NCI-H187 (cell line): ENCODE measurements at regions not wholly inside any gene's neighbourhood (a gene's known extent, or its start where the extent isn't known, plus 50 kb on each side); places are given as distances from the start of the nearest gene placed in this dataset.
"Not testable (repeated sequence)": the region's sequence is repeated elsewhere in the genome, so short reads cannot be mapped to it uniquely, and the experiment has no call there.

Source experiments
- DNase-seq, 2 experiments: peaks; one replicate each; lab custom pipeline; 2025; lab: John Stamatoyannopoulos, UW

DNA sequence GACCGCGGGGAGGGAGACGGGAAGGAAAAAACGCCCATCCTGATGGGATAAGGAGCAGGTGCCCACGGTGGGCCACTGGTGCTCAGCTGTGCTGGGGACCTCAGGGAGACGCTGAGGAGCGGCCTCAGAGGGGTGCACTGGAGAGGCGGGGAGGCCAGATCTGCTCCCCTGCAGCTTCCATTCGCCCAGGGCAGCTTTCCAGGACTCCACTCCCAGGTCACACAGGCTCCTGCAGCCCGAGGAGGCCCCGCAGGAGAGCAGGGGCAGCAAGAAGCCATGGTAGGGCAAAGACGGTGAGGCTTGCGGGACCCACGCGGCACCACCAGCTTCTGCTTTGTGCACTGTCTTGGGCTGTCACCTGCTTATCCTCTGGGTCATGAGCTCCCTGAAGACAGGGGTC lies 82.5 kb upstream of the SULF2 start:
- no peak for DNase-seq

DNA sequence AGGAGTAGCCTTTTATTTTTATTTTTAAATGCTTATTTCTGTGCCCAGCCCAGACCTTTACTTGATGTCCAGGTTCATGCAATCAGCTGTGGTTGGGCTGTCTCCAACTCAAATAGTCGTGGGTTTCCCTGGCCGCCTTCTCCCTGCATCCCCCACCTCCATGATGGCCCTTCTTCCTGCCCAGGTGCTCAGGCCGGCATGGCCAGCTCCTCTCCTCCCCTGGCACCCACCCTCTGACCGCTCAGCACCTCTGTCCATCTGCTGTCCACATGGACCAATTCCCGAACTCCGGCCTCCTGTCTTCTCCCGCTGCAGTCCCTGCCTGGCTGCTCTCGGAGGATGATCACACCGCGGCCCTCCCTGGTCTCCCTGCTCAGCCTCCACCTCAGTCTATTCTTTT lies 81.2 kb upstream of the SULF2 start:
- DNase-seq, result no peak

DNA sequence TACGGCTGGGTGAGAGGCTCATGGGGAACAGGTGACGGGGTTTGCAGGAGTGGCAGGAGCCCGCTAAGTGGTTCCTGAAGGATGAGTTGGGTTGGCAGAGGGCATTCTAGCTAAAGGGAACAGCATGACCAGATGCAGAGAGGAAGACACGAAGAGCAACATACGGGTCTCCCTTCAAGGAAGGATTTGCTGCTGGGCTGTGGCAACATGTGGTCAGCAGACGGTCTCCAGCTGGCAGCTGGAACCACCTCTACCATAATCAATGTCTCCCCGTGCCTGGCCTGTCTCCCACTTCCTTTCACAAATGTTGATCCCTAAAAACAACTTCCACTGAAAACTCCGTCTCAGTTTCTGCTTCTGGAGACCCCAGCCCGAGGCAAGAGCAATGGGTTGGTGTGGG lies 80.6 kb upstream of the SULF2 start:
- DNase-seq, result no peak

DNA sequence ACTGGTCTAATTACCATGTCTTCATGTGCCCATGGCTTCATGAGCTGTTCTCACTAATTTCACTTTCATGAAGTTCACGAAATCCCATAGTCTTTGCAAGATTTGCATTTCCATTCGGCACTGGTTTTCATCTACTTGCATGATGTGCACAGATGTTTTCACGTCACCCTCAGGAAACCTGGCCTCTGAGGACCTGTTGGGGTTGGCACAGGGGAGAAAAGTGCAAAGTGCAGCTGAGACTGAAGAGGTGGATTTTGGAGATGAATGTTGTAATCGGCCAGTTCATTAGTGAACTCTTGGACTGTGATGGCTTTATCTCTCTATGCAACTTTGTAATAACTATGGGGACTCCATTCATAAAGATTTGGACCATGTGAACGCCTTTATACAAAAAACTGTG lies 80.2 kb upstream of the SULF2 start:
- DNase-seq, result no peak

DNA sequence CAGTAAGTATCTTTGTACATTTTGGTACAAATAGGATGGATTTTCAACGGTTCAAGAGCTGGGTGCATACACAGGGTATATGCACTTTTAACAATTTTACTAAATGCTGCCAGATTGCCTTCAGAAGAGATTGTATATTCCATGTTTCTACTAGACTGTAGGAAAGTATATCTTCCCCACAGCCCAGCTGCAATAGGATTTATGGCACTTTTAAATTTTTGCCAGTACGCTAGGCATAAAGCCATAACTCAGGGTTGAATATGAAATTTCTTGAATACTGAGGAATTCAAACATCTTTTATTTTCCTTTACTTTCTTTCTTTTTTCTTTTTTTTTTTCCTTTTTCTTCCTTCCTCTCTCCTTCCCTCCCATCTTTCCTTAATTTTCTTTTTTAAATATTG lies 78.7 kb upstream of the SULF2 start:
- no peak for DNase-seq

DNA sequence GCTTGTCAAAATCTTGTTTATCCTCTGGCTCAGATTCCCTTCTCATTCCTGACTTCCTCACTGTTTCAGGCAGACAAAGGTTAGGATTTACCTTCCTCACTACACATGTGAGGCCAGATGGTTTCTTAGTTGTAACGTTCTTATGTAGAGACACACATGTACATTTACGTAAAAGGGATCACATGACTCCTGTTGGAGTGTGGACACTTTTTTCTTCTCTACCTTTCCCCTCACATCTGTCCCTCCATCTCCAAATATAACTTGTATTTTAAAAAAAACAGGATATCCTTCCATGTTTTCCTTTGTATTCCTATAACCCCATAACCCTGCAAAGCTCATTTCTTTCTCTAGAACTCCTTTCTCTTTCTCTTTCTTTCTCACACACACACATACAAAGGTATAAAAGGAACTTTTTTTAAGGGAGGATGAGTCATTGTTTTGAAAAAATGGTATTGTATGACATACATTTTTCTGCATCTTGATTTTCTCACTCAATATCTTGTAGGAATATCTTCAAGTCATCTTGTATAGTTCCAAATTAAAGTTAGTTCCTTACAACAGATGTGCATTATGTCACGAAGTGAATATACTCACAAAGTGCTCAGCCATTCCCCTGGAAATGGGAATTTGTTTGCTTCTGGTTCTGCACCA lies 78.2 kb upstream of the SULF2 start:
- DNase-seq, result no peak

DNA sequence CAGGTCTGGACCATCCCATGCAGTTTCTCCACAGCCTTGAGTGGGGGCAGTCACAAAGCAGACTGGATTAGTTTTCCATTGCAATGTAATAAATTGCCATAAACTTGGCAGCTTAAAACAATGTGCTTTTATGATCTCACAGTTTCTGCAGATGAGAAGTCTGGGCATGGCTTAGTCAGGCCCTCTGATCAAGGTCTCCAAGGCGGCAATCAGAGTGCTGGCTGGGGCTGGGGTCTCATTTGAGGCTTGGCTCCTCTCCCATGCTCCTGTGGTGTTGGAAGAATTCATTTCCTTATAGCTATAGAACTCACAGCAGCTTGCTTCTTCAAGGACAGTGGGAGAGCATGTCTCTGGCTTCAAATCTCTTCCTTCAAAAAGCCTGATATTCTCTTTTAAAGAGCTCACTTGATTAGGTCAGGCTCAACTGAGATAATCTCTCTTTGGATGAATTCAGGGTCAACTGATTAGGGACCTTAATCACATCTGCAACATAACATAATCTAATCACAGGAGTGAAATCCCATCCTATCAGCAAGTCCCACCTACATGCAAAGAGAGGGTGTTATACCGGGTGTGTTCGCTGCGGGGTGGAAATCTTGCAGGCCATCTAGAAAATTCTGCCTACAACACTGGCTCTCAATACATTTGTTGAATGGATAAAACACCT lies 77.4 kb upstream of the SULF2 start:
- DNase-seq, result no peak

DNA sequence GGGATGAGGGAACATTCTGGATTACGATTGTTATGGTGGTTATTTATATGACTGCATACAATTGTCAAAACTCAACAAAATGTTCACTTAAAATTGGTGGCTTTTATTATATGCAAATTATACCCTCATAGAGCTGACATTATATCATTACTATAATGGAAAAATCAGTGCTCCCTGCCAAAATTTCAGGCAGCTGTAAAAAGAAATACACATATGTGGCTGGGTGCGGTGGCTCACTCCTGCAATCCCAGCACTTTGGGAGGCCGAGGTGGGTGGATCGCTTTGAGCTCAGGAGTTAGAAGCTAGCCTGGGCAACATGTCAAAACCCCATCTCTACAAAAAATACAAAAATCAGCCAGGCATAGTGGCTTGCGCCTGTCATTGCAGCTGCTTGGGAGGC lies 75.8 kb upstream of the SULF2 start:
- no peak for DNase-seq

DNA sequence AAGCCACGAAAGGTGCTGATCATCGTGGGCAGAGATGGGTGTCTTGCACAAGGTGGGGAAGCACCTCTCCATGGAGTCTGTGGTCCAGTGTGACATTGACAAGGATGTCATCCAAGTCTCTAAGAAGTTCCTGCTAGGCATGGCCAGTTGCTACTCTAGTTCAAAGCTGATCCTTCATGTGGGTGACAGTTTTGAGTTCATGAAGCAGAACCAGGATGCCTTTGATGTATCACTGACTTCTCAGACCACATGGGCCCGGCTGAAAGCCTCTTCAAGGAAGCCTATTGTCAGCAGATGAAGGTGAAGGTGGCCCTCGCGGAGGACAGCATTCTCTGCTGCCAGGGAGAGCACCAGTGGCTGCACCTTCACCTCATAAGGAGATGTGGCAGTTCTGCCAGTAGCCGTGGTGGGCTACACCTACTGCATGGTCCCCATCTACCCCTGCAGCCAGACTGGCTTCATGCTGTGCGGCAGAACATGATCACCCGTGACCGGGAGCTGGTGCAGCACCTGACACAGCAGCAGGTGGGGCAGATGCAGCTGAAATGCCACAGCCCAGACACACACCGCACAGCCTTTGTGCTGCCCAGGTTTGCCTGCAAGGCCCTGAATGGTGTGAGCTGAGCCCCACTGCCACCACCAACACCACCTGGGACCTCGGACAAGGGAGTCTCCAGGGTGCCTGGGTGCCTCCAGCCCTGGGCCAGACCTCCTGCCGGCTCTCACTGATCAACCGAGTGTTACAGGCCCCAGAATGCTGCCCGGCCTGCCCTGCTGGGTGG lies 75.0 kb upstream of the SULF2 start:
- no peak for DNase-seq

DNA sequence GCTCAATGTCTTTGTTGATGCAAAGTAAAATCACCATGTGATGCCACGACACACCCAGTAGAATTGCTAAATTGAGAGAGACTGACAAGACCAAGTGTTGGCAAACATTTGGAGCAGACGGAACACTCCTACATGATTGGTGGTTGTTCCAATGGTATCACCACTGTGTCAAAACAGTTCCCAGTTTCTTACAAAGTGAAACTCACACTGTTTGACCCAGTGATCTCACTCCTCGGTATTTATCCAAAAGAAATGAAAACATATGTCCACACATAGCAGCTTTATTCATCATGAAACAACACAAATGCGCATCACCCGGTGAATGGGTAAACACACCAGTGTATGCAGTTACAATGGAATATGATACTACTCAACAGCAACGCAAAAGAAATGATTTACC lies 74.0 kb upstream of the SULF2 start:
- DNase-seq, result no peak

DNA sequence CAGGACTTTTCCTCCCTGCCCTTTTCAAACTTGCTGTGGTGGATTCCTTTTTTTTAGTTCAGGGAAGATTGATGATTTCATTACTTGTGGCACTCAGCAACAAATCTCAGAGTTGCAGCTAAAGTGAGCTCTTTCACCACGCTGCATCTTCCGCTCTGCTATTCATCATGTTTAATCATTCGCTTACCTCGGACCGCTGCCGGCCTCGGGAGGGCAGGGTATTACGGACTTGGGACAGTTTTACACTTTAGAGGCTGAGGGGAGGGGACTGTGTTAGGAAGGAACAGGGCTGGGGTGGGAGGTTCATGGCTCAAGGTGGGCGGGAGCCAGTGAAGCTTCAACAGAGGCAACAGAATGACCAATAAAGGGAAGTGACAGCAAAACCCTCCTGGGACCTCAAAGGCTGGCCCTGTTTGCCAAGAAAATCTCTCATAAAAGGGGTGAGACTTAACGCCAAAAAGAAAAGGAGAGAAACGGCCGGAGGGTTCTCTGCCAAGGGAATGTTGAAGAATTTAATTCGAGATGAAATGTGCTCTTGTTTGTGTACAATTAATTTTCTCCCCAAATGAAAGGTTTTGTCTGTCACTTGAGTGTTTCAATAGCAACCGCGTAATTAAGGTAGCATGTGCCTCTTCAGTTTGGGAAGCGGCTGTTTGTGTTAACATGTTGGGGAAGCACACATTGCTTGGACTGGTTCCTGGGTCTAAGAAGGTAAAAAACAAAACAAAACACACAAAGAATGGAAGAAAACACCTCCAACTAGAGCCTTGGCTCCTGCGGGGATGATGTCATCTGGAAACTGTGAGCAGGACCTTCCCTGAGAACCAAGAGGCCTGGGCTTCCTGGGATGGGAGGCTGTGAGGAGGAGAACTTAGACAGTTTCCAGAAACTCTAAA lies 72.5 kb upstream of the SULF2 start:
- no peak for DNase-seq

DNA sequence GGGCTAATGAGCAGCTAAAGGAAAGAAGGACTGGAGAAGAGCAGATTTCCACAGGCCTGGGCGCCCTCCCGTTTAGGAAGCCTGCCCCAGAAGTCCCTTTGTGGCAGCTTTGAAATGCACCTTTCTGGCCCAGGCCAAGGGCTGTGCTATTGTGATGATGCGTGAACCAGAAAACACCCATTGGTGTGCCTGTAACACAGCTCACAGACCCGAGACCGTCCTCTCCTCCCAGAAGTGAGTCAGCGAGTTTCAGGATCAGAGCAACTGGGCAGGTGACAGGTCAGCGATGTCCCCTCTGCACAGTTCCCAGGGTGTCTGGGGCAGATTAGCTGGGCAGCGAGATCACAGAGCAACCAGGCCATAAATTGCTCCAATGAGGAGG lies 71.9 kb upstream of the SULF2 start:
- DNase-seq, result no peak

DNA sequence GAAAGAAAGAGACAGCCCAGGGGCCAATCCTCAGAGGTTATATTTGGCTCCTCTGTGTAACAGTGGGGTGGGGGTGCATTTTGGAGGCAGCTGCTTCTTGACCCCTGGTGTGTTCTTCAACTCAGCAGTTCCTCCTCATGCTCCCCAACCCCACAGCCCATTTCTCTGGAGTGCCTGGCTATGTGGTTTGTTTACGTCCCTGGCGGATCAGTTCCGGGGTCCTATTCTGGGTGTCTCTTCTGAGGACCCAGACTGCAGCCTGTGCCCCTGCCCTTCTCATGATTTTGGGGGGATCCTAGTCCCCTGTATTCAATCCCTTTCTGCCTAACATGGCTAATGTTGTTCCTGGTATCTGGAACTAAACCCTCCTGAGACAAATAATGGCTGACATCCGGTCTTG lies 70.5 kb upstream of the SULF2 start:
- DNase-seq, result no peak

DNA sequence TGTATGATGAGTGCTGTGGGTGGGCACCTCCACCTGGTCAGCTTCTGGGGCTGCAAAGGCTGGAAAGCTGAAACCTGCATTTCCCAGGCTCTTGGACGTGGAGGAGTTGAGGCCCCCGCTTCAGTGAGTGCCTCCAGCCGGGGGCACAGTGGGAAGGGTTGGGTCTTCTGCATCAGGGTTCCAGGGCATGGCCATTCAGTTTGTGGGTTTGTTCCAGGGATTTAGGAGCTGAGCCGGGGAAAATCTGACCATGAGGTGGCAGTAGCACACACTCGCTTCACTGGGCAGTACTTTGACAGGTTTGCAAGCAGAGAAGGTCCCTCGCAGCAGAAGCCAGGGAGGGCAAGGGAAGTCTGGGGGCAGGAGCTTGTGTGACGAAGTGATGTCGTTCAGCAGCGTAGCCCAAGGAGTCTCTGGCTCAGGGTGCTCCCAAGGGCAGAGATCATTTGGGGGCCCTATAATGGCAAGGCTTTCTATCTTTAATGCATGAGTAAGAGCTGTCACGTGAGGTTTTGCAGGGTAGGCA lies 69.5 kb upstream of the SULF2 start:
- DNase-seq, result peak in 1 of 2 experiments; percentile 24

DNA sequence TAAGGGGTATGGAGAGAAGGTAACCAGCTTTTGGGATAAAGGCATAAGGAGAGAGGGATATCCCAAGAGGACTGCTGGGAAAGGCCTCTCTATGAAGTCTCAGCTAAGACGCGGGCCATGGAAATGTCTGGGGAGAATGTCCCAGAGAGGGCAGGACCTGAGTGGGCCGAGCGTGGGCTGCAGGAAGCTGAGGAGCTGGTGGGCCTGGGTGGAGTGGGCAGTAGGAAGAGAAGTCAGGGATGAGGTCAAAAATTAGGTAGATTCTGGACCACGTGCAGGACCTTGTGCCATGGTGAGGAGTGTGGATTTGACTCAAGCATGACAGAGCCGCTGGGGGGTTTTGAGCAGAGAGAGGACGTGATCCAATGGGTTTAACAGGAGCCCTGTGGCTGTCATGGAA lies 66.5 kb upstream of the SULF2 start:
- no peak for DNase-seq

DNA sequence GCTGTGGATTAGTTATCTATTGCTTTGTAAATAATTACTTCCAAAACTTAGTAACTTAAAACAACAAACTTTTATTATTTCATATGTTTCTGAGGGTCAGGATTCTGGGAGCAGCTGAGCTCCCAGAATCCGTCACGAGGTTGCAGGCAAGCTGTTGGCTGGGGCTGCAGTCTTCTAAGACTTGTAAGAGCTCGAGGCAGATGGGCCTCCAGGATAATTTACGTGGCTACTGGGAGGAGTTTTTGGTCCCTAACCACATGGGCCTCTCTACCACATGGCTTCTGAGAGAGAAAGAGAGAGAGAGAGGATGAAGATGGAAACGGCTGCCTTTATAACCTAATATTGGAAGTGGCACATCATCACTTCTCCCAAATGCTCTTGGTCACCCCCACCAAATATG lies 64.9 kb upstream of the SULF2 start:
- no peak for DNase-seq

DNA sequence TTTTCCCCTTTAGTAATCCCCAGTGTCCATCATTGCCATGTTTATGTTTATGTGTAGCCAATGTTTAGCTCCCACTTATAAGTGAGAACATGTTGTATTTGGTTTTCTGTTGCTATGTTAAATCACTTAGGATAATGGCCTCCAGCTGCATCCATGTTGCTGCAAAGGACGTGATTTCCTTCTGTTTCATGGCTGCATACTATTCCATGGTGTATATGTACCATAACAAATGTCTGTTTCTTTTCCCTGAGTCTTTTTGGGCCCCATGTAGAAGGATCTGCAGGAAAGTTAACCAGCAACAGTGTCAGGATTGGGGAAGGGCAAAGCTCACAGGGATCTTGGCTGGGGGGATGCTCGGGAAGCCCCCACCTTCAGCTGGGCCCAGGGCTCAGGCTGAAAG lies 64.3 kb upstream of the SULF2 start:
- DNase-seq, result no peak

DNA sequence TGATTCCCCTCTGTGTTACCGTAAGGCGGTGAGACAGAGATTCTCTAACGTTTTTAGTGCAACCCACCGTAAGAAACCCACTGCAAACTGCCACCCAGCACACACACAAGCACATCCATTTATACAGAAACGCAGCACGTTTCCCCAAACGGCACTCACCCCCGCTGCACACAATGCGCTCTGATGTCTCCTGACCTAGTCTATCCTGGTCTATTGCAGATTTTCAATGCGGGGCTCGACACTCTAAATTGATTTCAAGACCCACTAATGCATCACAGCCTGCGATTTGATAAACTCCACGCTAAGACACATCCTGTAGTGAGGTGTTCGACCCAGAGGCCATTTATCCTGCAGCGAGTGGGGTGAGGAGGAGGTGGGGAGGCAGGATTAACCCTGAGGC lies 63.7 kb upstream of the SULF2 start:
- DNase-seq, result no peak

DNA sequence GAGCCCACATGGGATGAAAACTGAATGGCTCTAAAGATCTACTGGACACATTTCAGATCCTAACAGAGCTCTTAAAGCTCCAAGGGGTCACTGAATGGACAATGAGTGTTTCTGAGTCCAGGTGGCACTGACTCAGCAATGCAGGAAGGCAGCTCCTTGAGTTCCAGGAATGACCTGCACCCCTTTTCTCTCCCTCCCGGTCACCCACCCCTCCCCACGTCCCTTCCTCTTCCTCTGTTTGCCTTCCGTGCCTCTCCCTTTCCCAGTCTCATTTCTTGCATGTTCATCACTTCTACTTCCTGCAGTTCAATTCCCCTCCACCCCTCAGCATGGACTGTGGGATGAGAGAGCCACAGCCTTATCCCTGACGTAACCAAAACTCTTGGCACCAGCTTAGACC lies 63.3 kb upstream of the SULF2 start:
- DNase-seq, result not testable (repeated sequence)

DNA sequence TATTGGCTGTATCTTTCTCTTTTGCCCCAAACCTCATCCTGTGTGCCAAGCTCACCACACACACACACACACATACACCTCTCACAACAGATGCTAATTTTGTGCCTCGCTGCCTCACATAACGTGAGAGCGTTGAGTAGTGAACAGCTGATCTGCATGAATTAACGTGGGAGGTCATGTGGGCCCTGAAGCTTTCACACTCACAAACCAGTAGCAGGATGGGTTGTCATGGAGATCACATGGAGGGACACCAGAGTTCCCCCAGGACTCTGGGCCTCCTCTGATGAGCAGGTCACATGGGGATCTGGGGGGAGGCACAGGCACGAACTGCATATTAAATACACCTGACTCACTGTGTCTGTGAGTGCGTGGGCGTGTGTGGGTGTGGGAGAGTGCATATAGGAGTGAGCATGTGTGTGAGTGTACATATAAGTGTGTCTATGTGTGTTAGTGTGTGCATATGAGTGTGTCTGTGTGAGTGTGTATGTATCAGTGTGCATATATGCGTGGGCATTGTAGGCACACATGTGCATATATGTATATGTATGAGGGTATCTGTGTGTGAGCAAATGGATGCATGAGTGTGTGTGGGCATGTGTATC lies 62.7 kb upstream of the SULF2 start:
- no peak for DNase-seq

DNA sequence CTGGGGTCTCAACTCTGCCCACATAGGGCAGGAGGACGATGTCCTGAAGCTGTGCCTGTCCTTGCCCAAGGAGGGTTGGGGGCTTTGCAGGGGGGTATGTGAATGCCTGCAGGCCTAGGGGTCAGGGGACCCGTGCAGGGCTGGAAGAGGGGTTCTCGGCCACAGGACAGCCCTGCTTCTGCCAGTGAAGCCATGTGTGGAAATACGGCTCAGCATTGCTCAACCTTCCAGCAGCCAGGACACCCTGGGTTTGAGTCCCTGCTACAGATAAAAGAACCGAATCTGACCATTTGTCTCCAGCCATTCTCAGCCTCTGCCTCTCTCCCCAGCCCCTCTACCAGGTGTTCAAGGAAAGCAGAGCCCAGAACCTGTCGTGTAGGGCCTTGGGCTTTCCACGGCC lies 61.9 kb upstream of the SULF2 start:
- DNase-seq, result not testable (repeated sequence)

DNA sequence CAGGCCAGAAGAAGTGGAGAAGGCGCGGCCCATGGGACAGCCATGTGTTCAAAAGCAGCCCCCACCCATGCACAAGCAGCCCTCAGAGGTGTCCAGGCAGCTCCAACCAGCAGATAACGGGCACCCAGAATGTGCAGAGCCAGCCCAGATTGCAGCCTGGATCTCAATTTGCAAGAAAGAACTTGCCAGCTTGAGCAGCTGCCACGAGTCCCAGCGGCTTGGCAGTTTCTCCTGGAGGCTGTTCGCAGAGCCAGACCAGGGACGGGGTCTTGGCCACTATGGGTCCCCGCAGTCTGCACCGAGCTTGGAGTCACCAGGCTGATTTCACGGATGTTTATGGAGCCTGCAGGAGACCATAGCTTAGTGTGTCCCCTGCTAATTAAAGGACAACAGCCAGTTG lies 61.4 kb upstream of the SULF2 start:
- DNase-seq, result not testable (repeated sequence)
